ENCODE measurements at regions not wholly inside any gene's neighbourhood (a gene's known extent, or its start where the extent isn't known, plus 50 kb on each side); places are given as distances from the start of the nearest gene placed in this dataset.

GRCh38 chr6:137700161-137700560, 166.9 kb upstream of the TNFAIP3 start:
- in situ Hi-C loops (cut with MboI; ENCODE audit: low sequenced_read_pairs) (no loop called here), dilution Hi-C loops (cut with HindIII; ENCODE audit: low sequenced_read_pairs, unreplicated experiment) (no loop called here)
- no peak overlapping the region for H2AK5ac ChIP-seq (ENCODE audit: low read depth, low read length)

More at GRCh38 chr6:137700161-137700560, 166.9 kb upstream of the TNFAIP3 start:
- no peak overlapping the region for H3K4ac ChIP-seq (ENCODE audit: low read depth, low read length)
- ATAC-seq (ENCODE audit: low read depth) (no peak; the same call in 1 of the 2 replicates), DNase-seq (peak; percentile 21)
- no peak overlapping the region for H2BK120ac ChIP-seq (ENCODE audit: low read depth, low read length)
- no peaks in the 10 kb centered on the region for H3K27me3 ChIP-seq (ENCODE audit: control insufficient read depth, insufficient read depth, low read length)
- no peak overlapping the region for H2AFZ ChIP-seq (replicated peaks; ENCODE audit: low read length, poor library complexity)
- intact Hi-C loops (cut with micrococcal nuclease): no loop called here
- no peaks in the 10 kb centered on the region for H3K36me3 ChIP-seq (ENCODE audit: control insufficient read depth, insufficient read depth, low read length)
- H3K4me2 ChIP-seq (ENCODE audit: low read depth, low read length): no peak overlapping the region
- no peaks in the 10 kb centered on the region for H3K79me1 ChIP-seq (ENCODE audit: low read depth in 1 of 2, low read length in 2 of 2)
- no peak overlapping the region for H2BK20ac ChIP-seq (ENCODE audit: low read depth, low read length)
- H3K9me1 ChIP-seq (ENCODE audit: insufficient read depth, low read length): peaks cover 12% of the 10 kb centered on the region
- no peak overlapping the region for H3K14ac ChIP-seq (replicated peaks; ENCODE audit: low read depth, low read length)
- H2BK15ac ChIP-seq (ENCODE audit: low read depth, low read length): no peak overlapping the region
- TF ChIP-seq MAFK (IDR thresholded peaks at IDR 0.05; ENCODE audit: low read depth, low read length) (no peak), USF2 (IDR thresholded peaks at IDR 0.05; ENCODE audit: low read depth, low read length) (no peak), CTCF (conservative IDR thresholded peaks at IDR 0.05; ENCODE audit: low read depth, low read length) (no peak), RCOR1 (IDR thresholded peaks at IDR 0.05; ENCODE audit: insufficient replicate concordance, low read length) (no peak), MAZ (IDR thresholded peaks at IDR 0.05; ENCODE audit: borderline replicate concordance, low read depth, low read length) (no peak), ELK1 (IDR thresholded peaks at IDR 0.05; ENCODE audit: borderline replicate concordance, low read depth, low read length) (no peak), POLR2A (IDR thresholded peaks at IDR 0.05; ENCODE audit: low read depth, low read length) (no peak), MXI1 (IDR thresholded peaks at IDR 0.05; ENCODE audit: borderline replicate concordance, low read depth, low read length) (no peak)
- H3K23ac ChIP-seq (ENCODE audit: low read depth, low read length): no peak overlapping the region
- WGBS, 2 experiments (ENCODE audit: extremely low coverage in 2 of 2, insufficient read length in 1 of 2): no CpG with 5 or more reads among the region's 1 CpG
- H3K27ac ChIP-seq (ENCODE audit: insufficient read depth, low read length): no peak overlapping the region
- BruUV-seq (replicated peaks): no TSS peak
- POLR2A ChIA-PET (ENCODE audit: unreplicated experiment): no interaction called here
- H3K9me3 ChIP-seq (ENCODE audit: control insufficient read depth, insufficient read depth, low read length): no peaks in the 10 kb centered on the region
- H2AK9ac ChIP-seq (replicated peaks; ENCODE audit: low read depth, low read length, poor library complexity): no peak overlapping the region
- CTCF ChIA-PET: interaction anchor here (0.7 kb wide), 1 partner anchor 300 kb away, joined by 3 read pairs; no protein-coding TSS in a partner anchor
- H4K91ac ChIP-seq (ENCODE audit: insufficient read depth, low read depth, low read length): no peak overlapping the region
- no peak overlapping the region for H3K9ac ChIP-seq (ENCODE audit: low read depth, low read length)
- H4K5ac ChIP-seq (ENCODE audit: low read depth, low read length): no peak overlapping the region
- no peak overlapping the region for H2BK5ac ChIP-seq (ENCODE audit: low read depth, low read length, poor library complexity, severe bottlenecking)
- no peak overlapping the region for H4K8ac ChIP-seq (ENCODE audit: low read depth in 2 of 2, low read length in 2 of 2)
- peaks cover 7% of the 10 kb centered on the region for H3K4me1 ChIP-seq (ENCODE audit: control insufficient read depth, insufficient read depth, low read length)
- no peak overlapping the region for H3K56ac ChIP-seq (ENCODE audit: extremely low read depth, insufficient read depth, low read length)
- no peaks in the 10 kb centered on the region for H4K20me1 ChIP-seq (ENCODE audit: insufficient read depth, low read length)
- no peak overlapping the region for H3K18ac ChIP-seq (ENCODE audit: low read depth, low read length)
- H3K4me3 ChIP-seq (ENCODE audit: insufficient read depth, low read depth, low read length): no peak overlapping the region
